ENCODE measurements at regions not wholly inside any gene's neighbourhood (a gene's known extent, or its start where the extent isn't known, plus 50 kb on each side); places are given as distances from the start of the nearest gene placed in this dataset.

DNA sequence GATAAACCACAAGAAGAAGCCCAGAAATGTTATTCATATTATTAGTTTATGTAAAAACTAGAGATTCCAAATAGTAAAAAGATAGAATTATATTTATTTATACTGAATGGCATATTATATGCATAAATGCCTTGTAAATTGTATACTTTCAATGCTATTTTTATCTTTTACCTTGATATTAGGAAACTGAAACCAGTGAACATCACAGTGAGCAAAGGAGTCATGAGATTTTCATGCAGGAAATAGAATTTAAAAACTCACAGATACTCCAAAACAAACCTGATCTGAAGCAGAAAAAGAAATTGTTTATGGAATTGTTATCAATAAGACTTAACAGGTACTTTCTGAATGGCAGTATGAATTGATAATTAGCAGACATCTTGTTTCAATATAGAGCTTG, 207.3 kb upstream of the CENPE start:
- DNase-seq (ENCODE audit: low spot score) (no peak), ATAC-seq (no peak)
- H4K20me1 ChIP-seq (replicated peaks; ENCODE audit: insufficient read depth), result no peaks in the 10 kb centered on the region
- no peaks in the 10 kb centered on the region for H3K79me2 ChIP-seq (replicated peaks; ENCODE audit: insufficient read depth)
- Mint-ChIP-seq H3K4me3 (no peak overlapping the region), H3K4me1 (peaks cover 1% of the 10 kb centered on the region; the same call in 2 of the 3 replicates), H3K9me3 (no peaks in the 10 kb centered on the region), H3K27ac (no peak overlapping the region), H3K27me3 (ENCODE audit: insufficient read depth, low read depth, poor library complexity) (no peaks in the 10 kb centered on the region), H3K36me3 (ENCODE audit: low read depth) (no peaks in the 10 kb centered on the region)
- no peaks in the 10 kb centered on the region for H3K9me2 ChIP-seq (ENCODE audit: insufficient read depth)
- no peak overlapping the region for H2AFZ ChIP-seq
- H3K36me3 ChIP-seq (ENCODE audit: insufficient read depth), result no peaks in the 10 kb centered on the region
- no peaks in the 10 kb centered on the region for H3K27me3 ChIP-seq (ENCODE audit: insufficient read depth)
- H3K4me3 ChIP-seq, result no peak overlapping the region
- no peak overlapping the region for H3K27ac ChIP-seq (ENCODE audit: low read depth)
- no peaks in the 10 kb centered on the region for H3F3A ChIP-seq (replicated peaks; ENCODE audit: low read depth)
- H3K4me2 ChIP-seq, result no peak overlapping the region
- H3K4me1 ChIP-seq (ENCODE audit: insufficient read depth), result no peaks in the 10 kb centered on the region
- TF ChIP-seq, protein P1, sequence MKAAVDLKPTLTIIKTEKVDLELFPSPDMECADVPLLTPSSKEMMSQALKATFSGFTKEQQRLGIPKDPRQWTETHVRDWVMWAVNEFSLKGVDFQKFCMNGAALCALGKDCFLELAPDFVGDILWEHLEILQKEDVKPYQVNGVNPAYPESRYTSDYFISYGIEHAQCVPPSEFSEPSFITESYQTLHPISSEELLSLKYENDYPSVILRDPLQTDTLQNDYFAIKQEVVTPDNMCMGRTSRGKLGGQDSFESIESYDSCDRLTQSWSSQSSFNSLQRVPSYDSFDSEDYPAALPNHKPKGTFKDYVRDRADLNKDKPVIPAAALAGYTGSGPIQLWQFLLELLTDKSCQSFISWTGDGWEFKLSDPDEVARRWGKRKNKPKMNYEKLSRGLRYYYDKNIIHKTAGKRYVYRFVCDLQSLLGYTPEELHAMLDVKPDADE (IDR thresholded peaks at IDR 0.05), result no peak
- no peak for TF ChIP-seq EZH2phosphoT487 (IDR thresholded peaks at IDR 0.05; ENCODE audit: unreplicated experiment)
- TF ChIP-seq CREB1 (CRISPR knock-in tag; IDR thresholded peaks at IDR 0.05; ENCODE audit: low read depth), result no peak
- no peak for TF ChIP-seq ZNF462 (CRISPR knock-in tag; IDR thresholded peaks at IDR 0.05)
- TF ChIP-seq CTCF (conservative IDR thresholded peaks at IDR 0.05; ENCODE audit: low read depth in 2 of 2), result no peak
- TF ChIP-seq POLR2AphosphoS5 (IDR thresholded peaks at IDR 0.05; ENCODE audit: low read depth), result no peak
